A549 (cell line): ENCODE measurements at regions not wholly inside any gene's neighbourhood (a gene's known extent, or its start where the extent isn't known, plus 50 kb on each side); places are given as distances from the start of the nearest gene placed in this dataset.
A peak's percentile ranks its signal among the peaks of the same experiment; 100 is the strongest.

Experiments used
- ATAC-seq, 2 experiments: fragments of 200-7000 bp in 1 of 2; fragments of >200 bp in 1 of 2; cut with Nextera tagmentation in 1 of 2; cut with Tn5 transposase in 1 of 2; 3 replicates each; pipeline versions ENCODE4 v1.8.0 to v1.9.1; 2018 to 2020; ENCODE audit warnings: mild to moderate bottlenecking in 1 of 2, moderate library complexity in 1 of 2
- CTCF ChIA-PET: fragments of 300-600 bp; sonication (Branson Sonifier 250); formaldehyde crosslinking; extraction: SDS; loops from one replicate; lab custom pipeline; 2021; ENCODE audit warnings: antibody characterized with exemption, inconsistent platforms; lab: Yijun Ruan, JAX
- POLR2A ChIA-PET: fragments of 350-600 bp; formaldehyde crosslinking; extraction: SDS; loops from one replicate; lab custom pipeline; 2021; ENCODE audit warnings: antibody characterized with exemption, inconsistent platforms; lab: Yijun Ruan, JAX
- DNase-seq, 2 experiments: peaks; one replicate each; pipeline versions ENCODE4 v3.0.0 to v3.0.0-alpha.2; 2011 to 2016; ENCODE audit warnings: low read depth in 1 of 2, low spot score in 1 of 2
- FAIRE-seq: peaks from 2 replicates; lab custom pipeline; 2011; peaks lifted over from hg19 to GRCh38; lab: Jason Lieb, UNC
- H3K27ac ChIP-seq, 2 experiments: fragments of >200 bp; sonication (Bioruptor Twin); formaldehyde crosslinking; 3 replicates each; pipeline ENCODE4 v1.5.1; 2016 to 2017
- H3K4me1 ChIP-seq: fragments of >200 bp; sonication (Bioruptor Twin); formaldehyde crosslinking; 3 replicates; pipeline ENCODE4 v1.6.1; 2016
- H3K4me2 ChIP-seq: fragments of >200 bp; sonication (Bioruptor Twin); formaldehyde crosslinking; 3 replicates; pipeline ENCODE4 v1.6.1; 2016
- H3K4me3 ChIP-seq: fragments of >200 bp; sonication (Bioruptor Twin); formaldehyde crosslinking; 3 replicates; pipeline ENCODE4 v1.5.1; 2016
- H3K9me3 ChIP-seq: fragments of >200 bp; sonication (Bioruptor Twin); formaldehyde crosslinking; 3 replicates; pipeline ENCODE4 v1.6.1; 2016
- CBX2 ChIP-seq: fragments of 200-600 bp; sonication (generic); IDR thresholded peaks from 2 replicates; pipeline ENCODE4 v1.6.1; 2016; ENCODE audit warnings: low read depth, mild to moderate bottlenecking, borderline replicate concordance
- CBX8 ChIP-seq: fragments of 200-600 bp; sonication (generic); IDR thresholded peaks from 2 replicates; pipeline ENCODE4 v1.6.1; 2016
- CHD2 ChIP-seq: fragments of 150-350 bp; IDR thresholded peaks from 2 replicates; pipeline ENCODE4 v1.6.1; 2014; ENCODE audit warnings: low read length; ENCODE audit not compliant: partially characterized antibody
- CHD4 ChIP-seq: fragments of 200-600 bp; sonication (generic); IDR thresholded peaks from 2 replicates; pipeline ENCODE4 v1.6.1; 2016; ENCODE audit warnings: antibody characterized with exemption, mild to moderate bottlenecking, borderline replicate concordance
- FOXS1 ChIP-seq: fragments of 250-450 bp; sonication (Bioruptor Pico); IDR thresholded peaks from 2 replicates; pipeline ENCODE4 v1.5.0; 2020; ENCODE audit warnings: mild to moderate bottlenecking, moderate library complexity
- HDAC2 ChIP-seq: fragments of 200-600 bp; sonication (generic); IDR thresholded peaks from 2 replicates; pipeline ENCODE4 v1.6.1; 2016
- HEYL ChIP-seq: fragments of 250-450 bp; sonication (Bioruptor Pico); IDR thresholded peaks from 2 replicates; pipeline ENCODE4 v1.8.0; 2021; ENCODE audit warnings: mild to moderate bottlenecking, moderate library complexity
- HOXB13 ChIP-seq: fragments of 250-450 bp; sonication (Bioruptor Pico); IDR thresholded peaks from 2 replicates; pipeline ENCODE4 v1.5.0; 2020; ENCODE audit warnings: low read depth, mild to moderate bottlenecking, moderate library complexity
- HOXB5 ChIP-seq: fragments of 250-450 bp; sonication (Bioruptor Pico); IDR thresholded peaks from 2 replicates; pipeline ENCODE4 v1.5.0; 2020; ENCODE audit warnings: mild to moderate bottlenecking, moderate library complexity
- MAFK ChIP-seq: fragments of 450-650 bp; IDR thresholded peaks from 2 replicates; pipeline ENCODE4 v1.6.1; 2014; ENCODE audit not compliant: partially characterized antibody
- MAZ ChIP-seq: fragments of 150-350 bp; IDR thresholded peaks from 2 replicates; pipeline ENCODE4 v1.6.1; 2014; ENCODE audit warnings: antibody characterized with exemption, low read depth, low read length, borderline replicate concordance
- NR3C1 ChIP-seq: fragments of >200 bp; sonication (Bioruptor Twin); formaldehyde crosslinking; IDR thresholded peaks from 3 replicates; pipeline ENCODE4 v1.6.1; 2017
- PHF8 ChIP-seq: fragments of 200-600 bp; sonication (generic); IDR thresholded peaks from 2 replicates; pipeline ENCODE4 v1.6.1; 2016; ENCODE audit warnings: low read depth, mild to moderate bottlenecking, antibody characterized with exemption, moderate library complexity, borderline replicate concordance
- POLR2A ChIP-seq: IDR thresholded peaks from 2 replicates; pipeline ENCODE4 v1.6.1; 2012; ENCODE audit warnings: mild to moderate bottlenecking, low read length
- RAD21 ChIP-seq, 2 experiments: fragments of >200 bp in 1 of 2; sonication (Bioruptor Twin) in 1 of 2; formaldehyde crosslinking in 1 of 2; IDR thresholded peaks in 1 of 2; conservative IDR thresholded peaks in 1 of 2; 2 replicates in 1 of 2; 3 replicates in 1 of 2; pipeline ENCODE4 v1.6.1; 2012 to 2018; ENCODE audit warnings: inconsistent platforms in 1 of 2
- RCOR1 ChIP-seq: fragments of 150-350 bp; IDR thresholded peaks from 2 replicates; pipeline ENCODE4 v1.6.1; 2014; ENCODE audit warnings: antibody characterized with exemption, low read length, low read depth
- SMC3 ChIP-seq: fragments of >200 bp; sonication (Bioruptor Twin); formaldehyde crosslinking; IDR thresholded peaks from 3 replicates; pipeline ENCODE4 v1.6.1; 2018; ENCODE audit warnings: inconsistent platforms
- SREBF2 ChIP-seq: fragments of 450-650 bp; IDR thresholded peaks from 2 replicates; pipeline ENCODE4 v1.6.1; 2014; ENCODE audit warnings: mild to moderate bottlenecking, moderate library complexity
- TP53 ChIP-seq: fragments of 250-450 bp; sonication (Bioruptor Pico); IDR thresholded peaks from 2 replicates; pipeline ENCODE4 v1.5.0; 2021; ENCODE audit warnings: mild to moderate bottlenecking, moderate library complexity
- ZC3H11A ChIP-seq: fragments of 450-650 bp; IDR thresholded peaks from 2 replicates; pipeline ENCODE4 v1.6.1; 2014; ENCODE audit warnings: antibody characterized with exemption, mild to moderate bottlenecking
- ZFP36 ChIP-seq: fragments of 450-650 bp; IDR thresholded peaks from 2 replicates; pipeline ENCODE4 v1.6.1; 2014; ENCODE audit warnings: borderline replicate concordance; ENCODE audit not compliant: partially characterized antibody
- ZNF302 ChIP-seq: fragments of 250-450 bp; sonication (Bioruptor Pico); IDR thresholded peaks from 2 replicates; pipeline ENCODE4 v1.9.0; 2021; ENCODE audit warnings: inconsistent platforms, mild to moderate bottlenecking, moderate library complexity
- ZSCAN20 ChIP-seq: fragments of 250-450 bp; sonication (Bioruptor Pico); IDR thresholded peaks from 2 replicates; pipeline ENCODE4 v1.8.0; 2022; ENCODE audit warnings: mild to moderate bottlenecking, moderate library complexity
- WGBS: methylation state at CpG from one replicate; pipeline ENCODE4 v1.1.6; 2017; ENCODE audit errors: missing lambda C conversion rate; 5-methylcytosine and 5-hydroxymethylcytosine counted together
- TF ChIP-seq, protein P1 (sequence below): fragments of 250-450 bp; sonication (Bioruptor Pico); IDR thresholded peaks from 2 replicates; pipeline ENCODE4 v1.5.0; 2021; ENCODE audit warnings: mild to moderate bottlenecking, moderate library complexity, borderline replicate concordance
- TF ChIP-seq, protein P2 (sequence below): fragments of 450-650 bp; IDR thresholded peaks from 2 replicates; pipeline ENCODE4 v1.6.1; 2014; ENCODE audit warnings: antibody characterized with exemption
- TF ChIP-seq, protein P3 (sequence below): IDR thresholded peaks from 2 replicates; pipeline ENCODE4 v1.6.1; 2012

DNA sequence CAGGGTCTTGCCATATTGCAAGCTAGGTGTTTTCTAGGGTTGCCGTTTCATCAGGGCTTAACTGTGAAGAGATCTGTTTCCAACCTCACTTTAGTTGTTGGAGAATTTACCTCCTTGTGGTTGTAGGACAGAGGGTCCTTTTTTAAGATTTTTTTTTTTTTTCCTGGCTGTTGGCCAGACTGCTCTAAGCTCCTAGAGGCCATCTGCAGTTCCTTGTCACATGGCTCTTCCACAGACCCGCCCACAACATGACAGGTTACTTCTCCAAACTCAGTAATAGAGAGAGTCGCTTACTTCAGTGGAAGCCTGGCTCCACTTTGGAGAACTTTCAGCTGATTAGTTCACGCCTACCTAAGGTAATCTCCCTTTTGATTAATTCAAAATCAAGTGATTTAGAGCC is 543.7 kb downstream of the DMRTA1 start (continued):
- no peak for TF ChIP-seq CHD2
- TF ChIP-seq, protein P1, sequence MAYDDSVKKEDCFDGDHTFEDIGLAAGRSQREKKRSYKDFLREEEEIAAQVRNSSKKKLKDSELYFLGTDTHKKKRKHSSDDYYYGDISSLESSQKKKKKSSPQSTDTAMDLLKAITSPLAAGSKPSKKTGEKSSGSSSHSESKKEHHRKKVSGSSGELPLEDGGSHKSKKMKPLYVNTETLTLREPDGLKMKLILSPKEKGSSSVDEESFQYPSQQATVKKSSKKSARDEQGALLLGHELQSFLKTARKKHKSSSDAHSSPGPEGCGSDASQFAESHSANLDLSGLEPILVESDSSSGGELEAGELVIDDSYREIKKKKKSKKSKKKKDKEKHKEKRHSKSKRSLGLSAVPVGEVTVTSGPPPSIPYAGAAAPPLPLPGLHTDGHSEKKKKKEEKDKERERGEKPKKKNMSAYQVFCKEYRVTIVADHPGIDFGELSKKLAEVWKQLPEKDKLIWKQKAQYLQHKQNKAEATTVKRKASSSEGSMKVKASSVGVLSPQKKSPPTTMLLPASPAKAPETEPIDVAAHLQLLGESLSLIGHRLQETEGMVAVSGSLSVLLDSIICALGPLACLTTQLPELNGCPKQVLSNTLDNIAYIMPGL = no peak
- TF ChIP-seq FOXS1 (CRISPR knock-in tag) = no peak
- TF ChIP-seq HEYL = no peak
- TF ChIP-seq ZFP36 = no peak

DNA sequence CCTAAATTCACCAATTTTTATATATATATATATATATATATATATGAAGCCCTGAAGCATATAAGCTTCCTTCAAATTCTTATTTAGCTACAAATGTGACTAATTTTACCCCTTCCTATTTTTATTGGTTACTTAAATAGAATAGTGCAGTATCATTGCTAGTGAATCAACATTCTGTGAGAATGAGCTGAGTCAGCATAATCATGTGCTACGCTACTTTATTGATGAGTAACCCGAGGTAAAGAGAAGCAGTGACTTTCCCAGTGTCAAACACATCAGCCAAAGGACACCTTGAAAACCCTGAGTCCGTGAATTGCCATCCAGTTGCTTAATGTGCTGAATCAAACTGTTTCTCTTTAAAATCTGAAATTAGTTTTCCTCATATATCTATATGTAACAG is 546.2 kb downstream of the DMRTA1 start:
- no peak overlapping the region for H3K4me3 ChIP-seq
- ATAC-seq = no peak
- no peaks in the 10 kb centered on the region for H3K4me1 ChIP-seq
- CTCF ChIA-PET = no interaction called here
- no peak overlapping the region for H3K27ac ChIP-seq
- POLR2A ChIA-PET = no interaction called here
- no peak for DNase-seq
- 0% methylated on average over 3 of the region's 3 CpGs for WGBS
- no peak overlapping the region for H3K4me2 ChIP-seq
- no peak for FAIRE-seq
- H3K9me3 ChIP-seq = no peaks in the 10 kb centered on the region
- TF ChIP-seq CBX2 (no peak), MAFK (peak; percentile 96), ZNF302 (no peak)
- TF ChIP-seq, protein P2, sequence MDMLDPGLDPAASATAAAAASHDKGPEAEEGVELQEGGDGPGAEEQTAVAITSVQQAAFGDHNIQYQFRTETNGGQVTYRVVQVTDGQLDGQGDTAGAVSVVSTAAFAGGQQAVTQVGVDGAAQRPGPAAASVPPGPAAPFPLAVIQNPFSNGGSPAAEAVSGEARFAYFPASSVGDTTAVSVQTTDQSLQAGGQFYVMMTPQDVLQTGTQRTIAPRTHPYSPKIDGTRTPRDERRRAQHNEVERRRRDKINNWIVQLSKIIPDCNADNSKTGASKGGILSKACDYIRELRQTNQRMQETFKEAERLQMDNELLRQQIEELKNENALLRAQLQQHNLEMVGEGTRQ = no peak

DNA sequence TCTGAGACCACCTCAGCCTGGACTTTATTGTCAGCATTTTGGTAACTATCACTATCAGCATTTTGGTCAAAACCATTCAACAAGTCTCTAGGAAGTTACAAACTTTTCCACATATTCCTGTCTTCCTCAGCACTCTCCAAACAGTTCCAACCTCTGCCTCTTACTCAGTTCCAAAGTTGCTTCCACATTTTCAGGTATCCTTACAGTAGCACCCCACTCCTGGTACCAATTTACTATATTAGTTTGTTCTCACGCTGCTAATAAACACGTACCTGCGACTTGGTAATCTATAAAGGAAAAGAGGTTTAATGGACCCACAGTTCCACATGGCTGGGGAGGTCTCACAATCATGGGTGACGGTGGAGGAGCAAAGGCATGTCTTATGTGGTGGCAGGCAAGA is 551.3 kb downstream of the DMRTA1 start:
- DNase-seq (no peak), ATAC-seq (no peak), FAIRE-seq (no peak)
- Histone ChIP-seq H3K27ac (no peak overlapping the region), H3K4me3 (no peak overlapping the region), H3K4me2 (no peak overlapping the region), H3K4me1 (no peaks in the 10 kb centered on the region), H3K9me3 (no peaks in the 10 kb centered on the region)
- TF ChIP-seq TP53 = no peak
- WGBS = 6% methylated on average over 4 of the region's 4 CpGs
- ChIA-PET POLR2A (no interaction called here), CTCF (no interaction called here)

DNA sequence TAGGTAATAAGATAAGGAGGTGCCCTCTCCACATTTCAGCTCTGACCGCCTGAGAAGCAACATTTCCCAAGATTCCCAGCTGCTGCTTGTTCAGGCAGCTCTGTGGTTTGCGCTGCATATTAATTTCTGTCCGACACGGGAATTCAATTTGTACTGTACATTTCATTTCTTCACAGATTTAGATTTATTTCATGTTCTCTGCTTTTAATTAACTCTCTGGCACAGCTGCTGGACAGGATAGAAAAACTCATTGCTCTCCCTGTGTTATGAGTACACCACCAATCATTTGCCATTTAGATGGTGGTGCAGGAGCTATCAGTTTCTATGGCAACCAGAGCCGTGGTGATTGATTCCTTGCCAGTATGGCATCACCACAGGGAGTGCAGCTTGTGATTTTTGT is 558.5 kb downstream of the DMRTA1 start:
- WGBS = 47% methylated on average over 5 of the region's 5 CpGs
- no peak for ATAC-seq
- TF ChIP-seq RAD21 (conservative IDR thresholded peaks at IDR 0.05 in 1 of 2, IDR thresholded peaks at IDR 0.05 in 1 of 2) = no peak
- TF ChIP-seq NR3C1 = no peak
- no peak for TF ChIP-seq HDAC2
- no peak for TF ChIP-seq SMC3
- TF ChIP-seq ZSCAN20 (CRISPR knock-in tag) = no peak
- no peak for TF ChIP-seq RCOR1
- no peak for TF ChIP-seq ZC3H11A
- TF ChIP-seq CBX2 = no peak

DNA sequence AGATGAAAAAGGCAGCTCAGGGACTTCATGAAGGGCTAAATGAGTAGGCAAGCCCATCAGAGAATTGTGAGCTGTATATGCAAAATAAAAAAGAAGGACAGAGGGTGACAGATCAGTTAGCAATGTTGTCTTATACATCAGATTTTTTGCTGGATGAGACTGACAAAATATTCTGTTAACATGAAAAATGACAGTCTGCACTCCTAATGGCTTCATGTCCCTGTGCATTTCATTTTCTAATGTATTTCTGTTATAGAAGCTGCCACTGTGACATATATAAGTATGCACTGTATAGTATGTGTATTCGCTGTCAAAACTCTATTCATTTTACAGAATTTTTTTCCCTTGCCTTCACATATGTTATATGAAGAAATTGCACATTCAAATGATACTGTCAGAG is 559.5 kb downstream of the DMRTA1 start:
- FAIRE-seq (no peak), DNase-seq (no peak), ATAC-seq (no peak)
- WGBS = 6% methylated on average over 1 of the region's 1 CpG
- Histone ChIP-seq H3K9me3 (no peaks in the 10 kb centered on the region), H3K27ac (no peak overlapping the region), H3K4me3 (no peak overlapping the region), H3K4me1 (no peaks in the 10 kb centered on the region), H3K4me2 (no peak overlapping the region)
- ChIA-PET CTCF (no interaction called here), POLR2A (no interaction called here)
- TF ChIP-seq ZC3H11A (no peak), CBX8 (no peak), RCOR1 (no peak), MAZ (no peak), HOXB13 (CRISPR knock-in tag) (no peak), PHF8 (no peak), MAFK (no peak), CHD4 (no peak), SMC3 (no peak), ZSCAN20 (CRISPR knock-in tag) (no peak), SREBF2 (no peak), RAD21 (conservative IDR thresholded peaks at IDR 0.05 in 1 of 2, IDR thresholded peaks at IDR 0.05 in 1 of 2) (no peak), POLR2A (no peak), HOXB5 (CRISPR knock-in tag) (no peak)
- TF ChIP-seq, protein P1 = no peak
- TF ChIP-seq, protein P3, sequence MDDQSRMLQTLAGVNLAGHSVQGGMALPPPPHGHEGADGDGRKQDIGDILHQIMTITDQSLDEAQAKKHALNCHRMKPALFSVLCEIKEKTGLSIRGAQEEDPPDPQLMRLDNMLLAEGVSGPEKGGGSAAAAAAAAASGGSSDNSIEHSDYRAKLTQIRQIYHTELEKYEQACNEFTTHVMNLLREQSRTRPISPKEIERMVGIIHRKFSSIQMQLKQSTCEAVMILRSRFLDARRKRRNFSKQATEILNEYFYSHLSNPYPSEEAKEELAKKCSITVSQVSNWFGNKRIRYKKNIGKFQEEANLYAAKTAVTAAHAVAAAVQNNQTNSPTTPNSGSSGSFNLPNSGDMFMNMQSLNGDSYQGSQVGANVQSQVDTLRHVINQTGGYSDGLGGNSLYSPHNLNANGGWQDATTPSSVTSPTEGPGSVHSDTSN = no peak

More for the DNA sequence above, 558.5 kb downstream of the DMRTA1 start:
- POLR2A ChIA-PET = no interaction called here
- Histone ChIP-seq H3K4me2 (no peak overlapping the region), H3K9me3 (no peaks in the 10 kb centered on the region), H3K4me1 (no peaks in the 10 kb centered on the region), H3K4me3 (no peak overlapping the region), H3K27ac (no peak overlapping the region)
- DNase-seq (no peak), FAIRE-seq (no peak)
- CTCF ChIA-PET = no interaction called here
